NT2/D1 (cell line): ENCODE measurements at regions not wholly inside any gene's neighbourhood (a gene's known extent, or its start where the extent isn't known, plus 50 kb on each side); places are given as distances from the start of the nearest gene placed in this dataset.

Experiments used
- YY1 ChIP-seq: IDR thresholded peaks from 2 replicates; pipeline ENCODE4 v1.6.1; 2011; ENCODE audit not compliant: insufficient read length, insufficient read depth
- ZNF274 ChIP-seq: IDR thresholded peaks from 2 replicates; pipeline ENCODE4 v1.6.1; 2011; ENCODE audit warnings: mild to moderate bottlenecking, low read depth, low read length

DNA sequence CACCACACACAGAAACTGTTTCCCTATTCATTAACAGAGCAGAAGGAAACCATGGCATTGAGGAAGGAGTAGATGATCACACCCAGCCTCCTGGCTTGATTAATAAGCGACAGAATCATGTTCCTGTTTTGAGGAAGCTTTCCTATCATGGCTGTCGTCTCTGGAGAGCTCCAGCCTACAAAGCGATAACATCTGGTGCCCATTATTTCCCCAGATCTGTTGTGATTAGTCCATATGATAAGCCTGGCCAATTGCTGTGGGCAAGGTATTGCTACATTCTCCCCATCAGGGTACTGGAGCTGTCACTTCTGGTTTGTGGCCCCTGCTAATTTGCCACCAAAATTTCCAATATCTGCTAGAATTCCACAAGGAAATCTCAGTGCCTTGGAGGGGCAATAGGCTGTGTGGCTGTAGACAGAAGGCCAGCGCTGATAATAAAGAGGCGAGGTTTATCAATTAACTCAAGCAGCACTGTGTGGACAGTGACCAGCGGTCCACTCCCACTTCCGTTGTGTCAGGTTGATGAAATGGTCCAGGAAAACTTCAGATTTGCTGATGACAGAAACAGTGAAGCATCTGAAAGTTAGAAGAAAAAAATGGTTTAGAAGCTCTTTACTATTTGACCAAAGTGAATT is 66.4 kb downstream of the OLIG3 start:
- TF ChIP-seq YY1 (no peak), ZNF274 (no peak)
